ENCODE measurements at regions not wholly inside any gene's neighbourhood (a gene's known extent, or its start where the extent isn't known, plus 50 kb on each side); places are given as distances from the start of the nearest gene placed in this dataset.

GRCh38 chrY:17184299-17184698, 695.7 kb downstream of the CDY2B start:
- TF ChIP-seq, protein P1, sequence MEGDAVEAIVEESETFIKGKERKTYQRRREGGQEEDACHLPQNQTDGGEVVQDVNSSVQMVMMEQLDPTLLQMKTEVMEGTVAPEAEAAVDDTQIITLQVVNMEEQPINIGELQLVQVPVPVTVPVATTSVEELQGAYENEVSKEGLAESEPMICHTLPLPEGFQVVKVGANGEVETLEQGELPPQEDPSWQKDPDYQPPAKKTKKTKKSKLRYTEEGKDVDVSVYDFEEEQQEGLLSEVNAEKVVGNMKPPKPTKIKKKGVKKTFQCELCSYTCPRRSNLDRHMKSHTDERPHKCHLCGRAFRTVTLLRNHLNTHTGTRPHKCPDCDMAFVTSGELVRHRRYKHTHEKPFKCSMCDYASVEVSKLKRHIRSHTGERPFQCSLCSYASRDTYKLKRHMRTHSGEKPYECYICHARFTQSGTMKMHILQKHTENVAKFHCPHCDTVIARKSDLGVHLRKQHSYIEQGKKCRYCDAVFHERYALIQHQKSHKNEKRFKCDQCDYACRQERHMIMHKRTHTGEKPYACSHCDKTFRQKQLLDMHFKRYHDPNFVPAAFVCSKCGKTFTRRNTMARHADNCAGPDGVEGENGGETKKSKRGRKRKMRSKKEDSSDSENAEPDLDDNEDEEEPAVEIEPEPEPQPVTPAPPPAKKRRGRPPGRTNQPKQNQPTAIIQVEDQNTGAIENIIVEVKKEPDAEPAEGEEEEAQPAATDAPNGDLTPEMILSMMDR (IDR thresholded peaks at IDR 0.05): no peak
- no peak for TF ChIP-seq POLR2A (IDR thresholded peaks at IDR 0.05)
